Activated CD4-positive, alpha-beta T cell treated with anti-CD3 and anti-CD28 coated beads, Interleukin-2, amount 10 ng/mL, durations not matched to agents 7 days and 5 days (primary cell): ENCODE measurements at regions not wholly inside any gene's neighbourhood (a gene's known extent, or its start where the extent isn't known, plus 50 kb on each side); places are given as distances from the start of the nearest gene placed in this dataset.

Source experiments
- CTCF ChIA-PET: fragments of 350-600 bp; sonication (Branson Sonifier 250); formaldehyde crosslinking; loops from one replicate; lab custom pipeline; 2021; ENCODE audit warnings: antibody characterized with exemption; lab: Charles Lee
- POLR2A ChIA-PET: fragments of 350-600 bp; sonication (Branson Sonifier 250); formaldehyde crosslinking; loops from one replicate; lab custom pipeline; 2021; ENCODE audit warnings: antibody characterized with exemption; lab: Charles Lee
- DNase-seq: peaks from one replicate; pipeline ENCODE4 v3.0.0-alpha.2; 2020
- H3K27ac Mint-ChIP-seq: one replicate; pipeline ENCODE4 v1.8.0; 2021; ENCODE audit warnings: mild to moderate bottlenecking, moderate library complexity, mixed read lengths
- H3K27me3 Mint-ChIP-seq: one replicate; pipeline ENCODE4 v1.8.0; 2021; ENCODE audit warnings: mixed read lengths
- H3K36me3 Mint-ChIP-seq: one replicate; pipeline ENCODE4 v1.8.0; 2021; ENCODE audit warnings: low read depth, mixed read lengths
- H3K4me1 Mint-ChIP-seq: one replicate; pipeline ENCODE4 v1.8.0; 2021; ENCODE audit warnings: mixed read lengths
- H3K4me3 Mint-ChIP-seq: one replicate; pipeline ENCODE4 v1.8.0; 2021; ENCODE audit warnings: mild to moderate bottlenecking, moderate library complexity, mixed read lengths
- H3K9me3 Mint-ChIP-seq: one replicate; pipeline ENCODE4 v1.8.0; 2021; ENCODE audit warnings: mixed read lengths

- Mint-ChIP-seq H3K36me3 (no peaks in the 10 kb centered on the region), H3K9me3 (no peaks in the 10 kb centered on the region), H3K4me3 (no peak overlapping the region), H3K27ac (no peak overlapping the region), H3K4me1 (peaks cover 10% of the 10 kb centered on the region), H3K27me3 (peaks cover 9% of the 10 kb centered on the region)
- ChIA-PET CTCF (no interaction called here), POLR2A (no interaction called here)
- no peak for DNase-seq
Observed at GRCh38 chr7:106480161-106480579, 180.8 kb downstream of the CCDC71L start.

- no peak for DNase-seq
- H3K36me3 Mint-ChIP-seq = no peaks in the 10 kb centered on the region
- POLR2A ChIA-PET = no interaction called here
- CTCF ChIA-PET = no interaction called here
- H3K27me3 Mint-ChIP-seq = peaks cover 12% of the 10 kb centered on the region
- H3K27ac Mint-ChIP-seq = no peak overlapping the region
- H3K9me3 Mint-ChIP-seq = no peaks in the 10 kb centered on the region
- no peak overlapping the region for H3K4me3 Mint-ChIP-seq
- H3K4me1 Mint-ChIP-seq = peaks cover 5% of the 10 kb centered on the region
Observed at GRCh38 chr7:106476751-106477150, 184.2 kb downstream of the CCDC71L start.

GRCh38 chr7:106472741-106473140 lies 188.0 kb upstream of the NAMPT start:
- H3K27me3 Mint-ChIP-seq = peaks cover 6% of the 10 kb centered on the region
- POLR2A ChIA-PET = no interaction called here

GRCh38 chr7:106471686-106472440 lies 187.1 kb upstream of the NAMPT start:
- no peak for DNase-seq
- H3K4me3 Mint-ChIP-seq = no peak overlapping the region
- no peak overlapping the region for H3K27ac Mint-ChIP-seq
- POLR2A ChIA-PET = interaction anchor here (0.7 kb wide), 1 partner anchor 13 kb away, joined by 3 read pairs; no protein-coding TSS in a partner anchor
- no peaks in the 10 kb centered on the region for H3K4me1 Mint-ChIP-seq
- H3K27me3 Mint-ChIP-seq = peaks cover 6% of the 10 kb centered on the region
- CTCF ChIA-PET = no interaction called here
- H3K36me3 Mint-ChIP-seq = no peaks in the 10 kb centered on the region
- H3K9me3 Mint-ChIP-seq = no peaks in the 10 kb centered on the region

More at GRCh38 chr7:106472741-106473140, 188.0 kb upstream of the NAMPT start:
- Mint-ChIP-seq H3K27ac (no peak overlapping the region), H3K36me3 (no peaks in the 10 kb centered on the region), H3K9me3 (no peaks in the 10 kb centered on the region), H3K4me3 (no peak overlapping the region), H3K4me1 (no peaks in the 10 kb centered on the region)
- no peak for DNase-seq
- CTCF ChIA-PET = no interaction called here

GRCh38 chr7:106471021-106471420 lies 186.2 kb upstream of the NAMPT start:
- Mint-ChIP-seq H3K4me1 (no peaks in the 10 kb centered on the region), H3K9me3 (no peaks in the 10 kb centered on the region), H3K27ac (no peak overlapping the region), H3K27me3 (peaks cover 6% of the 10 kb centered on the region), H3K36me3 (no peaks in the 10 kb centered on the region), H3K4me3 (no peak overlapping the region)
- CTCF ChIA-PET = no interaction called here
- POLR2A ChIA-PET = no interaction called here
- DNase-seq = no peak

GRCh38 chr7:106466867-106467266 lies 182.1 kb upstream of the NAMPT start:
- Mint-ChIP-seq H3K27ac (no peak overlapping the region), H3K9me3 (no peaks in the 10 kb centered on the region), H3K36me3 (no peaks in the 10 kb centered on the region), H3K27me3 (no peaks in the 10 kb centered on the region), H3K4me3 (no peak overlapping the region), H3K4me1 (peaks cover 3% of the 10 kb centered on the region)
- CTCF ChIA-PET = interaction anchor here (1.2 kb wide), 2 partner anchors 19 to 290 kb away, joined by 3 to 5 read pairs; no protein-coding TSS in a partner anchor
- POLR2A ChIA-PET = no interaction called here
- DNase-seq = no peak

- Mint-ChIP-seq H3K9me3 (no peaks in the 10 kb centered on the region), H3K36me3 (no peaks in the 10 kb centered on the region), H3K4me3 (no peak overlapping the region), H3K4me1 (peaks cover 5% of the 10 kb centered on the region), H3K27me3 (no peaks in the 10 kb centered on the region), H3K27ac (no peak overlapping the region)
- no peak for DNase-seq
- ChIA-PET CTCF (interaction anchor here (1.2 to 2.2 kb wide), 4 partner anchors 18 to 289 kb away, joined by 3 to 16 read pairs (median 4); no protein-coding TSS in a partner anchor), POLR2A (no interaction called here)
Observed at GRCh38 chr7:106465704-106466468, 181.1 kb upstream of the NAMPT start.

GRCh38 chr7:106464651-106465050 lies 179.9 kb upstream of the NAMPT start:
- H3K4me3 Mint-ChIP-seq = no peak overlapping the region
- POLR2A ChIA-PET = no interaction called here

GRCh38 chr7:106463851-106464611 lies 179.2 kb upstream of the NAMPT start:
- H3K4me3 Mint-ChIP-seq = no peak overlapping the region
- no peak for DNase-seq
- peaks cover 5% of the 10 kb centered on the region for H3K4me1 Mint-ChIP-seq
- no peaks in the 10 kb centered on the region for H3K27me3 Mint-ChIP-seq
- CTCF ChIA-PET = interaction anchor here (1.3 to 2.2 kb wide), 3 partner anchors 16 to 287 kb away, joined by 3 to 16 read pairs (median 4); no protein-coding TSS in a partner anchor
- no peaks in the 10 kb centered on the region for H3K36me3 Mint-ChIP-seq
- POLR2A ChIA-PET = no interaction called here
- no peak overlapping the region for H3K27ac Mint-ChIP-seq
- H3K9me3 Mint-ChIP-seq = no peaks in the 10 kb centered on the region

More at GRCh38 chr7:106464651-106465050, 179.9 kb upstream of the NAMPT start:
- Mint-ChIP-seq H3K27me3 (no peaks in the 10 kb centered on the region), H3K9me3 (no peaks in the 10 kb centered on the region), H3K27ac (no peak overlapping the region), H3K36me3 (no peaks in the 10 kb centered on the region), H3K4me1 (peaks cover 5% of the 10 kb centered on the region)
- DNase-seq = no peak
- CTCF ChIA-PET = interaction anchor here (1.3 to 2.2 kb wide), 3 partner anchors 16 to 288 kb away, joined by 3 to 16 read pairs (median 4); no protein-coding TSS in a partner anchor

GRCh38 chr7:106462914-106463482 lies 178.2 kb upstream of the NAMPT start:
- no peaks in the 10 kb centered on the region for H3K27me3 Mint-ChIP-seq
- no peak overlapping the region for H3K27ac Mint-ChIP-seq
- peaks cover 5% of the 10 kb centered on the region for H3K4me1 Mint-ChIP-seq
- H3K36me3 Mint-ChIP-seq = no peaks in the 10 kb centered on the region
- ChIA-PET POLR2A (no interaction called here), CTCF (interaction anchor here (1.0 to 3.1 kb wide), 6 partner anchors 14 to 295 kb away, joined by 3 to 32 read pairs (median 4); no protein-coding TSS in a partner anchor)
- no peak for DNase-seq
- no peak overlapping the region for H3K4me3 Mint-ChIP-seq
- H3K9me3 Mint-ChIP-seq = peaks cover 8% of the 10 kb centered on the region

- H3K27me3 Mint-ChIP-seq = no peaks in the 10 kb centered on the region
- no peak overlapping the region for H3K27ac Mint-ChIP-seq
- POLR2A ChIA-PET = interaction anchor here (0.5 kb wide), 1 partner anchor 174 kb away, joined by 3 read pairs; no protein-coding TSS in a partner anchor
Observed at GRCh38 chr7:106462365-106462859, 177.6 kb upstream of the NAMPT start.

GRCh38 chr7:106460792-106461254 lies 176.0 kb upstream of the NAMPT start:
- no peak overlapping the region for H3K4me3 Mint-ChIP-seq
- peaks cover 5% of the 10 kb centered on the region for H3K4me1 Mint-ChIP-seq
- POLR2A ChIA-PET = no interaction called here
- no peaks in the 10 kb centered on the region for H3K27me3 Mint-ChIP-seq
- peaks cover 11% of the 10 kb centered on the region for H3K9me3 Mint-ChIP-seq
- H3K36me3 Mint-ChIP-seq = no peaks in the 10 kb centered on the region
- CTCF ChIA-PET = interaction anchor here (3.1 kb wide), 1 partner anchor 285 kb away, joined by 32 read pairs; no protein-coding TSS in a partner anchor
- H3K27ac Mint-ChIP-seq = no peak overlapping the region
- no peak for DNase-seq

More at GRCh38 chr7:106462365-106462859, 177.6 kb upstream of the NAMPT start:
- peaks cover 5% of the 10 kb centered on the region for H3K4me1 Mint-ChIP-seq
- H3K36me3 Mint-ChIP-seq = no peaks in the 10 kb centered on the region
- H3K9me3 Mint-ChIP-seq = peaks cover 8% of the 10 kb centered on the region
- DNase-seq = peak; percentile 15
- CTCF ChIA-PET = interaction anchor here (0.8 to 3.1 kb wide), 8 partner anchors 14 to 295 kb away, joined by 3 to 32 read pairs (median 3); no protein-coding TSS in a partner anchor
- H3K4me3 Mint-ChIP-seq = no peak overlapping the region
